Adrenal gland (tissue), 9 donors: ENCODE measurements at regions not wholly inside any gene's neighbourhood (a gene's known extent, or its start where the extent isn't known, plus 50 kb on each side); places are given as distances from the start of the nearest gene placed in this dataset.

Source experiments
- DNase-seq, 7 donors: peaks; one replicate each; pipeline ENCODE4 v3.0.0-alpha.2; 2019 to 2020
- H3K27ac ChIP-seq, 5 donors: fragments of 200-600 bp; sonication (generic) in 4 of 5; 1 replicate in 3 of 5; 2 replicates in 2 of 5; pipeline versions ENCODE4 v1.5.1 to v1.8.0; 2016 to 2020; ENCODE audit warnings: mild to moderate bottlenecking in 1 of 5
- H3K27me3 ChIP-seq: fragments of 200-600 bp; 2 replicates; pipeline ENCODE4 v1.8.0; 2021
- H3K36me3 ChIP-seq, 2 donors: fragments of 200-600 bp; replicated peaks in 1 of 2; 1 replicate in 1 of 2; 2 replicates in 1 of 2; pipeline versions ENCODE4 v1.5.1 to v1.8.0; 2018 to 2022
- H3K4me1 ChIP-seq, 2 donors: fragments of 200-600 bp; replicated peaks in 1 of 2; 1 replicate in 1 of 2; 2 replicates in 1 of 2; pipeline versions ENCODE4 v1.5.1 to v1.8.0; 2018 to 2021
- H3K4me3 ChIP-seq, 4 donors: fragments of 200-600 bp; sonication (generic) in 3 of 4; one replicate each; pipeline ENCODE4 v1.5.1; 2016 to 2018
- H3K9me3 ChIP-seq, 3 donors: fragments of 200-600 bp; sonication (generic) in 1 of 3; replicated peaks in 1 of 3; 1 replicate in 2 of 3; 2 replicates in 1 of 3; pipeline versions ENCODE4 v1.5.1 to v1.8.0; 2016 to 2021
- CTCF ChIP-seq, 6 experiments: fragments of 450-650 bp in 4 of 6; fragments of 200-600 bp in 2 of 6; sonication (generic) in 1 of 6; IDR thresholded peaks; 1 replicate in 5 of 6; 2 replicates in 1 of 6; pipeline versions ENCODE4 v1.5.1 to v1.8.0; 2016 to 2021; ENCODE audit warnings: antibody characterized with exemption in 6 of 6, mild to moderate bottlenecking in 2 of 6, moderate library complexity in 1 of 6
- POLR2A ChIP-seq, 2 donors: fragments of 450-650 bp; IDR thresholded peaks; one replicate each; pipeline ENCODE4 v1.6.1; 2017; ENCODE audit warnings: antibody characterized with exemption in 2 of 2, mild to moderate bottlenecking in 2 of 2, moderate library complexity in 1 of 2
- WGBS, 4 donors: extraction: QIAGEN DNeasy Blood & Tissue Kit in 2 of 4; methylation state at CpG; one replicate each; pipeline versions ENCODE4 v1.1.5 to v1.1.7; 2013 to 2017; 5-methylcytosine and 5-hydroxymethylcytosine counted together
- intact Hi-C, 2 donors: fragments of 100-400 bp; cut with DNase I; formaldehyde crosslinking; loops; one replicate each; pipeline versions ENCODE4 v1.14.1 to v1.15.0; 2022 to 2023
- donor health status: healthy with polysubstance abuse.
- donor health status: Bipolar disorder and iron deficiency.
- donor health status: DM: yes; HTN: yes; CAD: no.
- donor health status: DM: no; HTN: no; CAD: no.
- donor health status: DM: no; HTN: no; CAD: no.

- no peaks in the 10 kb centered on the region for H3K9me3 ChIP-seq
- TF ChIP-seq POLR2A (IDR thresholded peaks at IDR 0.05), result no peak
- no peak for TF ChIP-seq CTCF (IDR thresholded peaks at IDR 0.05)
- H3K27ac ChIP-seq, result no peak overlapping the region
- H3K36me3 ChIP-seq, result no peaks in the 10 kb centered on the region
- no peak for DNase-seq
- 31 to 52% (median 42%) methylated on average over 2 of the region's 2 CpGs for WGBS, 4 donors
- H3K4me3 ChIP-seq, result no peak overlapping the region
- intact Hi-C loops, result no loop called here
- peaks cover 0 to 6% of the 10 kb centered on the region in 2 donors for H3K4me1 ChIP-seq
- no peaks in the 10 kb centered on the region for H3K27me3 ChIP-seq
These were observed 93.9 kb upstream of the DCN start for GRCh38 chr12:91276509-91276908.

GRCh38 chr12:91275321-91275720 lies 92.7 kb upstream of the DCN start:
- Histone ChIP-seq H3K36me3 (no peaks in the 10 kb centered on the region), H3K4me3 (no peak overlapping the region), H3K27ac (peak overlapping the region in 2 of 5 donors; percentile 12 to 39), H3K4me1 (peaks cover 0 to 6% of the 10 kb centered on the region in 2 donors), H3K27me3 (no peaks in the 10 kb centered on the region), H3K9me3 (no peaks in the 10 kb centered on the region)
- intact Hi-C loops, result no loop called here
- TF ChIP-seq CTCF (IDR thresholded peaks at IDR 0.05) (no peak), POLR2A (IDR thresholded peaks at IDR 0.05) (no peak)
- no peak for DNase-seq
- WGBS, 4 donors, result 56 to 83% (median 70%) methylated on average over 1 of the region's 1 CpG

GRCh38 chr12:91274916-91275315 lies 92.3 kb upstream of the DCN start:
- H3K4me3 ChIP-seq, result no peak overlapping the region
- H3K27me3 ChIP-seq, result no peaks in the 10 kb centered on the region
- peak in 1 of 7 donors; percentile 8 for DNase-seq
- H3K9me3 ChIP-seq, result no peaks in the 10 kb centered on the region
- peak overlapping the region in 1 of 5 donors; percentile 39 for H3K27ac ChIP-seq
- no peaks in the 10 kb centered on the region for H3K36me3 ChIP-seq
- intact Hi-C loops, result no loop called here
- peaks cover 0 to 6% of the 10 kb centered on the region in 2 donors for H3K4me1 ChIP-seq
- 4 to 17% (median 9%) methylated on average over 1 of the region's 1 CpG for WGBS, 4 donors
- TF ChIP-seq CTCF (IDR thresholded peaks at IDR 0.05) (no peak), POLR2A (IDR thresholded peaks at IDR 0.05) (no peak)

GRCh38 chr12:91273560-91273959 lies 90.9 kb upstream of the DCN start:
- Histone ChIP-seq H3K4me3 (no peak overlapping the region), H3K36me3 (no peaks in the 10 kb centered on the region), H3K4me1 (peaks cover 0 to 6% of the 10 kb centered on the region in 2 donors), H3K27ac (peak overlapping the region in 3 of 5 donors; percentile 19 to 55 (median 22)), H3K9me3 (no peaks in the 10 kb centered on the region), H3K27me3 (no peaks in the 10 kb centered on the region)
- WGBS, 4 donors, result 67 to 78% (median 77%) methylated on average over 5 of the region's 5 CpGs
- no peak for DNase-seq
- intact Hi-C loops, result no loop called here
- TF ChIP-seq CTCF (IDR thresholded peaks at IDR 0.05) (no peak), POLR2A (IDR thresholded peaks at IDR 0.05) (no peak)
